Activated CD8-positive, alpha-beta memory T cell treated with anti-CD3 and anti-CD28 coated beads for 36 hours (primary cell): ENCODE measurements at regions not wholly inside any gene's neighbourhood (a gene's known extent, or its start where the extent isn't known, plus 50 kb on each side); places are given as distances from the start of the nearest gene placed in this dataset.

Source experiments
- CTCF ChIA-PET: fragments of 350-600 bp; sonication (Branson Sonifier 250); formaldehyde crosslinking; loops from one replicate; lab custom pipeline; 2021; ENCODE audit warnings: antibody characterized with exemption; lab: Charles Lee
- POLR2A ChIA-PET: fragments of 350-600 bp; sonication (Branson Sonifier 250); formaldehyde crosslinking; loops from one replicate; lab custom pipeline; 2021; ENCODE audit warnings: antibody characterized with exemption; lab: Charles Lee

- ChIA-PET POLR2A (no interaction called here), CTCF (no interaction called here)
These were observed 56.4 kb upstream of the HAAO start for GRCh38 chr2:42848726-42849290.

- CTCF ChIA-PET, result no interaction called here
- POLR2A ChIA-PET, result no interaction called here
These were observed 55.9 kb upstream of the HAAO start for GRCh38 chr2:42848265-42848664.

DNA sequence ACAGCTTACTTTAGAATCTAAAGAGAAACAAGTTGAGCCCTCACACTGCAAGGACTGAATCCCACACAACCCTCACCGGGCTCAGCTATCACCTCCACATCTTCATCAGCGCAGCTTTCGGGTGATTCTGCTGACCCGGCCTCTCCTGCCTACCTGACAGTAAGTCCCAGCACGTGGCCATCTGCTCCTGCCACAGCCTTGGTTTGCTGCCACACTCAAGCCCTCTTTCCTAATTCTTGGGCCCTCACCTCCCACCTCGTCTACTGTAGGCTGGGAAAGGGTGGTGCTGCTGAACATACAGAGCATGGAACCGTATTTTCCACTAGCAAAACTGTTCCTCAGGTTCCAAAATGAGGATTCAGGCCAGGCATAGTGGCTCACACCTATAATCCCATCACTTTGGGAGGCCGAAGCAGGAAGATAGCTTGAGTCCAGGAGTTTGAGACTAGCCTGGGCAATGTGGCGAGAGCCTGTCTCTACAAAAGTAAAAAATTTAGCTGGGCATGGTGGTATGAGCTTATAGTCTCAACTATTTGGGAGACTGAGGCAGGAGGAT, 55.3 kb upstream of the HAAO start:
- ChIA-PET POLR2A (no interaction called here), CTCF (no interaction called here)

GRCh38 chr2:42846932-42847595, 54.7 kb upstream of the HAAO start:
- ChIA-PET CTCF (interaction anchor here (1.6 kb wide), 1 partner anchor 19 kb away, joined by 4 read pairs; no protein-coding TSS in a partner anchor), POLR2A (no interaction called here)

DNA sequence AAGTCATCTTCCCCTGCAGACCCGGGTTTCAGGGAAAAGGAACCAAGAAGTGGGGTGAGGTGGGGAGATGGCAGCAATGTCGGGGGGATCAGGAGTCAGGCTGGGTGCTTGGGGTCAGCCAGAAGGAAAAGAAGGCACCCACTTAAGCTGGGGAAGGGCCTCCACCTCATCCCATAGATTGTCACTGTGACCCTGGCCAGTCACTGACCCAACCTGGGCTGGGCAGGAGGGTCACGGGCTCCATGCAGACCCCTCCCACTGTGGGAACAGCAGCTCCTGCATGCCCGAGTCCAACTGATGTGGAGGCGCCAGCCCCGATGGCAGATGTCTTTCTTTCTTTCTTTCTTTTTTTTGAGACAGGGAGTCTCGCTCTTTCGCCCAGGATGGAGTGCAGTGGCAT, 53.6 kb upstream of the HAAO start:
- POLR2A ChIA-PET, result no interaction called here
- CTCF ChIA-PET, result interaction anchor here (1.6 kb wide), 1 partner anchor 18 kb away, joined by 4 read pairs; no protein-coding TSS in a partner anchor

GRCh38 chr2:42844901-42845821, 52.8 kb upstream of the HAAO start:
- POLR2A ChIA-PET, result no interaction called here
- CTCF ChIA-PET, result interaction anchor here (1.6 kb wide), 1 partner anchor 17 kb away, joined by 4 read pairs; no protein-coding TSS in a partner anchor

DNA sequence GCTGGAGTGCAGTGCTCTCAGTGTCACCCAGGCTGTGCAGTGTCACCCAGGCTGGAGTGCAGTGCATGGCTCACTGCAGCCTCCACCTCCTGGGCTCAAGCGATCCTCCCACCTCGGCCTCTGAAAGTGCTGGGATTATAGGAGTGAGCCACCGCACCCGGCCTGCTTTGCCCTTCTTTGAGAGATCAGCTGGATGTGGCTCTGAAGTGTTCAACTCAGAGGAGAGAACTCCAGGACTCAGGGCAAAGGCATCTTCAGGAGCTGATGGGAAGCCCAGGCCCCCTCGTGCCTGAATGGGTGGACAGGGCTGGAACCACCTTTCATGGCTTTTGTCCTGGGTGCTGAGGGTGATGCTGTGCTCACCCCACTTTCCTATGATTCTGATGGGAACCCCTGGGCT, 52.0 kb upstream of the HAAO start:
- POLR2A ChIA-PET, result no interaction called here
- CTCF ChIA-PET, result no interaction called here

DNA sequence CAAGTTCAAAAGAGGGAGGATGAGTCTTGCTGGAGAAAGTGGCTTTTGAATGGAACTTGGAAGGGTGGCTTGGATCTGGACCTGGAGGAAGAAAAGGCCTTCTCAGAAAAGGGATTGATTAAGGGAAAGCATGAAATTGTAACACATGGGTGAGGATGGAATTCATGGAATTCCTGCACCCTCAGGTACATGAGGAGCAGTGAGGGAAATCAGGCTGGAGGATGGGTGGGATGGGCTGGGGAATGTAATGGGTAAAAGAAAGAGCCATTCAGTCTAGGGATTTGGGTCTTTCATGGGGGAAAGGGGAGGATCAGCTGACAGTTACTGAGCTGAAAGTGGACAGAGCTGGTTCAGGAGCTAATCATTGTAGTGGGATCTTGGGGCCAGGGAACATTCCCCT, 51.2 kb upstream of the HAAO start:
- ChIA-PET POLR2A (no interaction called here), CTCF (no interaction called here)

- CTCF ChIA-PET, result no interaction called here
- POLR2A ChIA-PET, result no interaction called here
These were observed 50.7 kb upstream of the HAAO start for GRCh38 chr2:42843131-42843530.

GRCh38 chr2:42842466-42842865, 50.1 kb upstream of the HAAO start:
- CTCF ChIA-PET, result no interaction called here

More at GRCh38 chr2:42842466-42842865, 50.1 kb upstream of the HAAO start:
- POLR2A ChIA-PET, result no interaction called here
